VCaP (cell line): ENCODE measurements at regions not wholly inside any gene's neighbourhood (a gene's known extent, or its start where the extent isn't known, plus 50 kb on each side); places are given as distances from the start of the nearest gene placed in this dataset.

Experiments
- H3K27ac ChIP-seq: fragments of 450-650 bp; 2 replicates; pipeline ENCODE4 v1.5.1; 2017
- TF ChIP-seq, protein P1 (sequence below): fragments of 450-650 bp; conservative IDR thresholded peaks from 2 replicates; pipeline ENCODE4 v1.5.1; 2017; ENCODE audit warnings: mild to moderate bottlenecking, moderate library complexity

DNA sequence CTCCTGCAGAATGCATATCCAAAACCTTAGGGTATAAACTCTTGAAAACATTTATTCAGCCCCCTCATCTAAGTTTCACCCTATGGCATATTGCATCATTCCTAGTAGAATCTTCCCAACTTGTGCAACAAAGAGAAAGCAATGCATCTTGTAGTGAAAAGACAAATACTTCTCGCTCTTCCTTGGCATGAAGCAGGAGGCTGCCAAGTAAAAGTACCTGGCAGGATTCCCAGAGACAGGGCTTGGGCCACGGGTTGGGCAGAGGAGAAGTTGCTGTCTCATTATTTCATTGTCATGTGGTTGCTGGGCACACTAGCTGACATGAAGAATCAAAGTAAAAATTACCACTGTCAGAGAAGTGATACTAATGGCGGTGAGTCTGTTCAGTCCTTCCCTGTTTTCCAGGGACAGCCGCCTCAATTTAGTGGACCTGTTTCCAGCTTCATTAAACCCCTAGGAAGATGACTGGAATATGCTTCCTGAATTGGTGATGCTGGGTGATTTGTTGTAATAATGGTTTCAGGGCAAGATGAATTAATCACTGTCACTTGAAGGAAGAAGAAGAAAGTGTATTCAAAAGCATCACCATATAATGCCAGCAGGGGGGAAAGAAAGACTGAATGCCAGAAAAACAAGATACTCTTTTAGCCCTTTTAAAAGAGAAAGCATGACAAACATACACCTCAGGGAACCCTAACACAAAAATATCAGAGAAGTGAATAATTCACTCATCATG lies 380.5 kb upstream of the IGFBP7 start:
- H3K27ac ChIP-seq = no peak overlapping the region
- TF ChIP-seq, protein P1, sequence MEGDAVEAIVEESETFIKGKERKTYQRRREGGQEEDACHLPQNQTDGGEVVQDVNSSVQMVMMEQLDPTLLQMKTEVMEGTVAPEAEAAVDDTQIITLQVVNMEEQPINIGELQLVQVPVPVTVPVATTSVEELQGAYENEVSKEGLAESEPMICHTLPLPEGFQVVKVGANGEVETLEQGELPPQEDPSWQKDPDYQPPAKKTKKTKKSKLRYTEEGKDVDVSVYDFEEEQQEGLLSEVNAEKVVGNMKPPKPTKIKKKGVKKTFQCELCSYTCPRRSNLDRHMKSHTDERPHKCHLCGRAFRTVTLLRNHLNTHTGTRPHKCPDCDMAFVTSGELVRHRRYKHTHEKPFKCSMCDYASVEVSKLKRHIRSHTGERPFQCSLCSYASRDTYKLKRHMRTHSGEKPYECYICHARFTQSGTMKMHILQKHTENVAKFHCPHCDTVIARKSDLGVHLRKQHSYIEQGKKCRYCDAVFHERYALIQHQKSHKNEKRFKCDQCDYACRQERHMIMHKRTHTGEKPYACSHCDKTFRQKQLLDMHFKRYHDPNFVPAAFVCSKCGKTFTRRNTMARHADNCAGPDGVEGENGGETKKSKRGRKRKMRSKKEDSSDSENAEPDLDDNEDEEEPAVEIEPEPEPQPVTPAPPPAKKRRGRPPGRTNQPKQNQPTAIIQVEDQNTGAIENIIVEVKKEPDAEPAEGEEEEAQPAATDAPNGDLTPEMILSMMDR = no peak

DNA sequence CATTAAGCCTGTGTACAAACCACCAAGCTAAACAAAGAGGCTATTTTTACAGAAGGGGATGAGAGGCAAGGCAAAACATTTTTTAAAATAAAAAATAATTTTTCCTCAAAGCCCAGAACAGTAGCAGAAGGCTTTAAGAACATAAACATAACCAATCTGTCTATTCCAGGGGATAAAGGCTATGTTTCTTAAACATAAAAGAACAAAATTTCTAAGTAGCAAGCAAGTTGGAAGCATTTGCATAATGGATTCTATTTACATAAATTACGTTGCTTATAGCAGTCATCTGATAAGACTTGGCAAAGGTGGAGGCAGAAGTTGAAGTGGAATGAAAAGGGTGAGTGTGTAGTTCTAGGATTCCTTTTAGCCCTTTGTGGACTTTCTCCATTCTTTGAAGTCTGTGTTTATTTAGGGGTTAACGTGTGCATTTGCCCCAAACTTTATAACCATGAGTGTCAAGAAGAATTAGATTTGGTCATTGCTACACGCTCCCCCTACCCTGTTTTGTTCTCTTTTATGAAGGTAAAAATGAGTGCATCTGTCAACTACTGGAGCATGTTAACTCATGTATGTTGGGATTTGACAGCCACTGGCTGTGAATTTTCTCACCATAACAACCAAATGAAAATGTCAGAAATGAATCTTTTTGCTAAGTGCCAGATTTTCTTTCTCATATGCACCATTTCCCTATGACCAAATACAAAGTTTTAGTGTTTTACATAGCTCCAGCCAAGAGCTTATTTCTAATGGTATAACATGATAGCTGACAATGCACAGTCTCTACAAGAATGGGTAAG lies 378.4 kb upstream of the IGFBP7 start:
- TF ChIP-seq, protein P1 = no peak

DNA sequence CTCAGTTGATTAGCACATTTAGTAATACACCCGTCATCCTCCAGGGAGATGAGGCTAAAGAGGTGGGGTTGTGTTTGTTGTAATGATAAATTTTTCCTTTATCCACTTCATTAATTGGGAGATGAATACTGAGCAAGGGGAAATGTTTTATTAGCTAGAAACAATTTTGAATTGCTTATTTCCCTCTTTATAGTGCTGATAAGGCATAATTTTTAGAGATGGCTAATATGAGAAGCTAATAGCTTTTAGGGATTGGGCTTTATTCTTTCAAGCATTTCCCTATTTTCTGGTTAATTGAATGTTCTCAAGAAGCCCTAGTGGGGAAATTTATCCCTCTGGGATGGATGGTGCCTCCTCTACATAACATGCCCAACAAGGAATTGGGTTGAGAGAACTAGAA lies 365.2 kb upstream of the IGFBP7 start:
- TF ChIP-seq, protein P1 = no peak
- H3K27ac ChIP-seq = no peak overlapping the region

More for the DNA sequence above, 378.4 kb upstream of the IGFBP7 start:
- no peak overlapping the region for H3K27ac ChIP-seq

DNA sequence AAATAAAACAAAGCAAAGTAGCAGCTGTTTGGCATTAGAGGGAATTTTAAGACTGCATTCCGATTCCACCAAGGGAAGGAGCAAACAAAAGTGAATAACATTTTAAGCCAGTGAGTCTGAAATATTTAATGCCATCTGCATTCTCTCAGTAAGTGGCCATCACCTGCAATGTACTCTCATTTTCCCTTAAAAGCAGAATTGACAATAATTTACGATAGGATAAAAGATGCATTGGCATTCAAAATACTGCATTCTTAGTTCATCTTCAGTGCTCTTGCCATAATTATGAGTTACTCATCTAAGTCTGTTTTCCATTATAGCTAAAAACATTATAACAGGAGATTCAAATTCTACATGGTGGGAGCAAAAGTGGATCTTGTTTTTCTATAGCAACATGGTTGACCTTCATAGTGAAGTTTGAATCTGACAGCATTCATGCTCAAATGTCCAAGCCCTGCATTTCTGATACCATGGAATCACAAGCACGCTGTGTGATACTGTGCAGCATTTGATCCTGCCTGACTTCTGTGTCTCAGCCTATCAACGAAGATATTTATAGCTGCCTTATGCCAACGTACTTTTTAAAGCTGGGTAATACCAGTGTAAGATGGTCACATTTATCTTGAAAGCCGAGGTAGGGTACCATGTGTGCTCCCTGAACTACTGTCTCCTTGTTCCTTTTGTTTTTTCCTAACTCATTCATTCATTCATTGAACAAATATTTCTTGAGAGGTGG lies 355.3 kb upstream of the IGFBP7 start:
- no peak overlapping the region for H3K27ac ChIP-seq

DNA sequence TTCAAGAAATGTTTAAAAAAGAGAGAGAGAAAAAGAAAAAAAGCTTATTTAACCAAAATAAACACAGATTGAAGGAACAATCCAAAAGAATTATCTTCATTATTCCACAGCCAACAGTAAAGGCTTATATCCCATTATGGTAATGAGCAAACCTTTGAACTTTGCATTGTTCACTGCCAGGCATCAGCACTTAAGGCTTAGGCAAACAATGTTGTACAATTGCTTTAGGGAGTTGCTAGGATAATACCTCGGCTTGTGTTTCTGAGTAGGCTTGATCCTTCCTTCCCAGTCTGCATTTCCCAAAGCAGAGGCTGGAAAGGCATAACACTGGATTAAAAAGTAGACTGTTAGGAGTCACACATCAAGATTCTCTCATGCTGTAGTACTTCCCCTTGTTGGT lies 352.7 kb upstream of the IGFBP7 start:
- TF ChIP-seq, protein P1 = no peak

More for the DNA sequence above, 355.3 kb upstream of the IGFBP7 start:
- TF ChIP-seq, protein P1 = no peak

DNA sequence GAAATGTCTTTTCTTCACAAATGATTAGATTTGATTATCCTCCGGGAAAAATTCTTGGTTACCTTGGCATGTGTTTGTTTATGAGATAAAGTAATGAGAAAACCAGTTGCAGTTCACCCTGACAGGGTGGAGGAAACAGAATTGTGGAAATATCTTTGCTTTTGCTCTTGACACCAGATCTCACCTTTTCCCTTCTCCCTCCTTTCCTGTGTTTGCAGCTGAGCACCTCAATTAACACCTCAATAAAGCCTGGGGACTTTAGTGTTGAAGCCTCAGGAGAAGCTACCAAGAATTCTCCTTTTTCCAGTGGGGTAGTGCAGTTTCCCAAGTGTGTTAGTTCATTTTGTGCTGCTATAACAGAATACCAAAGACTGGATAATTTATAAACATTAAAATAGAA lies 350.8 kb upstream of the IGFBP7 start:
- no peak overlapping the region for H3K27ac ChIP-seq
- TF ChIP-seq, protein P1 = no peak

More for the DNA sequence above, 352.7 kb upstream of the IGFBP7 start:
- H3K27ac ChIP-seq = no peak overlapping the region

DNA sequence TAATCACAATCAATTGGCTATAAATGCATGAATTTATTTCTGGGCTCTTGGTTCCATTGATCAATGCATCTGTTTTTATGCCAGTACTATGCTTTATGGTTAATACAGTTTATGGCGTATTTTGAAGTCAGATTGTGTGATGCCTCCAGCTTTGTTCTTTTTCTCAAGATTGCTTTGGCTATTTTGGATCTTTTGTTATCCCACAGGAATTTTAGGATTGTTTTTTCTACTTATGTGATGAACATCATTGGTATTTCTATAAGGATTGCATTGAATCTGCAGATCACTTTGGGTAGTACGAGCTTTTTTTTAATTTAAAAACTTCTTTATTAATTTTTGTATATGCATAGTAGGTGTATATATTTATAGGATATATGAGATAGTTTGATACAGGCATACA lies 338.7 kb upstream of the IGFBP7 start:
- H3K27ac ChIP-seq = no peak overlapping the region
- TF ChIP-seq, protein P1 = no peak
